ENCODE measurements at regions not wholly inside any gene's neighbourhood (a gene's known extent, or its start where the extent isn't known, plus 50 kb on each side); places are given as distances from the start of the nearest gene placed in this dataset.

GRCh38 chr15:68526784-68527183, 52.0 kb upstream of the CORO2B start:
- no peak for FAIRE-seq
- H2BK12ac ChIP-seq (ENCODE audit: low read depth, low read length): no peak overlapping the region
- TF ChIP-seq JUND (IDR thresholded peaks at IDR 0.05; ENCODE audit: low read length) (no peak), BACH1 (IDR thresholded peaks at IDR 0.05; ENCODE audit: low read length) (no peak), SAP30 (IDR thresholded peaks at IDR 0.05; ENCODE audit: insufficient read depth, insufficient replicate concordance, low read length) (no peak), SUZ12 (IDR thresholded peaks at IDR 0.05; ENCODE audit: low read length) (no peak), SIX5 (IDR thresholded peaks at IDR 0.05; ENCODE audit: low read depth, low read length) (no peak), POLR2A (IDR thresholded peaks at IDR 0.05; ENCODE audit: control extremely low read depth in 1 of 2, low read depth in 2 of 2, low read length in 2 of 2) (no peak), NANOG (IDR thresholded peaks at IDR 0.05; ENCODE audit: insufficient read depth, low read depth, low read length, poor library complexity, severe bottlenecking) (no peak), CBX8 (IDR thresholded peaks at IDR 0.05; ENCODE audit: borderline replicate concordance, low read depth, low read length) (no peak), TAF7 (optimal IDR thresholded peaks at IDR 0.05; ENCODE audit: borderline replicate concordance, low read depth, low read length) (no peak), HDAC6 (IDR thresholded peaks at IDR 0.05; ENCODE audit: low read depth, low read length) (no peak), RBBP5 (IDR thresholded peaks at IDR 0.05; ENCODE audit: borderline replicate concordance, low read depth, low read length) (no peak), SIN3A (conservative IDR thresholded peaks at IDR 0.05 in 1 of 2, IDR thresholded peaks at IDR 0.05 in 1 of 2; ENCODE audit: low read depth in 1 of 2, low read length in 2 of 2) (no peak), KDM4A (IDR thresholded peaks at IDR 0.05; ENCODE audit: low read depth, low read length, severe bottlenecking) (no peak)

More at GRCh38 chr15:68526784-68527183, 52.0 kb upstream of the CORO2B start:
- H3K27me3 ChIP-seq (replicated peaks in 1 of 4; ENCODE audit: control insufficient read depth in 3 of 4, extremely low read depth in 1 of 4, insufficient read depth in 3 of 4, low read length in 3 of 4): no peaks in the 10 kb centered on the region; a peak in 1 of 7 replicates
- H3K18ac ChIP-seq (ENCODE audit: extremely low read depth, low read length): no peak overlapping the region
- H3K9ac ChIP-seq (replicated peaks in 1 of 4; ENCODE audit: extremely low read depth in 1 of 4, low read depth in 3 of 4, low read length in 3 of 4): no peak overlapping the region
- DNase-seq (ENCODE audit: low read depth in 1 of 2, low spot score in 2 of 2): no peak
- no peak overlapping the region for H2BK20ac ChIP-seq (ENCODE audit: low read length)
- H2BK120ac ChIP-seq (replicated peaks; ENCODE audit: low read depth, low read length): no peak overlapping the region
- H3K14ac ChIP-seq (ENCODE audit: insufficient read length): no peak overlapping the region
- ChIA-PET CTCF (ENCODE audit: partially characterized antibody) (no interaction called here), POLR2A (ENCODE audit: partially characterized antibody) (no interaction called here)
- H2BK15ac ChIP-seq (ENCODE audit: low read length): no peak overlapping the region
- H4K8ac ChIP-seq (ENCODE audit: extremely low read depth, insufficient read depth, low read length): no peak overlapping the region
- no peak overlapping the region for H3K4me2 ChIP-seq (ENCODE audit: insufficient read depth in 1 of 2, low read depth in 2 of 2, low read length in 2 of 2)
- no peak overlapping the region for H2BK5ac ChIP-seq (ENCODE audit: low read depth, low read length)
- no peak overlapping the region for H4K5ac ChIP-seq (ENCODE audit: insufficient read length, low read depth, low read length)
- H3K56ac ChIP-seq (replicated peaks; ENCODE audit: insufficient read length, low read depth, low read length): no peak overlapping the region
- no peak overlapping the region for H2AK5ac ChIP-seq (ENCODE audit: low read depth, low read length)
- no peak overlapping the region for H2AFZ ChIP-seq (ENCODE audit: low read length)
- no peaks in the 10 kb centered on the region for H3K79me1 ChIP-seq (ENCODE audit: low read depth, low read length)
- H3K79me2 ChIP-seq (ENCODE audit: control insufficient read depth in 1 of 2, insufficient read depth in 2 of 2, low read length in 2 of 2): no peaks in the 10 kb centered on the region
- 76% methylated on average over 2 of the region's 2 CpGs; no CpG with 5 or more reads in 1 of the 2 experiments for WGBS, 2 experiments (ENCODE audit: extremely low coverage in 1 of 2, insufficient coverage in 1 of 2, insufficient read length in 1 of 2, insufficient replicate concordance in 2 of 2, low coverage in 1 of 2, low lambda C conversion rate in 2 of 2, missing lambda C conversion rate in 1 of 2)
- no peak overlapping the region for H3K4ac ChIP-seq (replicated peaks; ENCODE audit: insufficient read length, low read depth, low read length)
- no peaks in the 10 kb centered on the region for H3K23me2 ChIP-seq (ENCODE audit: low read depth, low read length)
- H4K20me1 ChIP-seq (replicated peaks in 1 of 2; ENCODE audit: control insufficient read depth in 1 of 2, insufficient read depth in 2 of 2, low read length in 2 of 2): no peaks in the 10 kb centered on the region
- H3K4me3 ChIP-seq (ENCODE audit: extremely low read depth in 1 of 4, insufficient read depth in 2 of 4, low read depth in 3 of 4, low read length in 4 of 4): no peak overlapping the region
- no peak overlapping the region for H3K23ac ChIP-seq (ENCODE audit: insufficient read length)
- H4K91ac ChIP-seq (replicated peaks; ENCODE audit: insufficient read length, low read length): no peak overlapping the region
- no peaks in the 10 kb centered on the region for H3K36me3 ChIP-seq (ENCODE audit: control insufficient read depth in 2 of 4, insufficient read depth in 4 of 4, low read length in 3 of 4)
- H3K27ac ChIP-seq (ENCODE audit: low read depth, low read length): no peak overlapping the region
- H3K9me3 ChIP-seq (ENCODE audit: insufficient read depth in 2 of 2, low read depth in 1 of 2, low read length in 1 of 2): no peaks in the 10 kb centered on the region
- no peaks in the 10 kb centered on the region for H3K4me1 ChIP-seq (replicated peaks in 1 of 4; ENCODE audit: control insufficient read depth in 3 of 4, insufficient read depth in 4 of 4, low read length in 3 of 4)
